ENCODE measurements at regions not wholly inside any gene's neighbourhood (a gene's known extent, or its start where the extent isn't known, plus 50 kb on each side); places are given as distances from the start of the nearest gene placed in this dataset.

GRCh38 chr10:10133281-10133680 is 884.4 kb upstream of the CELF2 start:
- no peaks in the 10 kb centered on the region for H3K9me3 ChIP-seq (ENCODE audit: control insufficient read depth in 5 of 5, low read length in 5 of 5)
- H3K27ac ChIP-seq (ENCODE audit: low read depth, low read length): no peak overlapping the region
- no peaks in the 10 kb centered on the region for H3K36me3 ChIP-seq (ENCODE audit: control insufficient read depth in 5 of 5, insufficient read depth in 5 of 5, low read length in 5 of 5)
- H3K27me3 ChIP-seq (ENCODE audit: control insufficient read depth in 5 of 5, insufficient read depth in 4 of 5, low read length in 5 of 5): no peaks in the 10 kb centered on the region
- no peak overlapping the region for H3K4me3 ChIP-seq (ENCODE audit: low read depth in 1 of 5, low read length in 5 of 5)
- no peak overlapping the region for H3K9ac ChIP-seq (ENCODE audit: low read length in 5 of 5)
- H3K4me1 ChIP-seq (ENCODE audit: control insufficient read depth in 5 of 5, insufficient read depth in 5 of 5, low read length in 5 of 5): peaks cover 0 to 1% (median 0%) of the 10 kb centered on the region in 5 donors

DNA sequence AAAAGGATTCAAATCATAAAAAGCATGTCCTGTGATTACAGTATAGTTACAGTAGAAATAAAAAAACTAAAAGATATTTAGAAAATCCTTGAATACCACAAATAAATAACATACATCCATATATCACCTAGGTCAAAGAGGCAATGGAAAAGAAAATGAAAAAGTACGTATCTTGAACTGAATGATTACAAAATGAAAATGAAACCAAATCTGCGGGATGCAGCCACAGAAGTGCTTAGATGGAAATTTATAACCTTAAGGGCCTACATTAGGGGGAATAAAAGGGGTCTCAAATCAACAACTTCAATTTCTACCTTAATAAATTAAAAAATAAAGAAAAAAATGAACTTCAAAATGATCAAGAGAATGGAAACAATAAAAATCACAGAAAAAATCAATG is 879.0 kb upstream of the CELF2 start:
- Histone ChIP-seq H3K27ac (ENCODE audit: low read depth, low read length) (no peak overlapping the region), H3K9me3 (ENCODE audit: control insufficient read depth in 5 of 5, low read length in 5 of 5) (no peaks in the 10 kb centered on the region), H3K27me3 (ENCODE audit: control insufficient read depth in 5 of 5, insufficient read depth in 4 of 5, low read length in 5 of 5) (no peaks in the 10 kb centered on the region), H3K4me1 (ENCODE audit: control insufficient read depth in 5 of 5, insufficient read depth in 5 of 5, low read length in 5 of 5) (peaks cover 0 to 3% (median 0%) of the 10 kb centered on the region in 5 donors), H3K9ac (ENCODE audit: low read length in 5 of 5) (peak overlapping the region in 2 of 5 donors; percentile 34 to 47), H3K4me3 (ENCODE audit: low read depth in 1 of 5, low read length in 5 of 5) (peak overlapping the region in 4 of 5 donors; percentile 32 to 49 (median 46)), H3K36me3 (ENCODE audit: control insufficient read depth in 5 of 5, insufficient read depth in 5 of 5, low read length in 5 of 5) (no peaks in the 10 kb centered on the region)

DNA sequence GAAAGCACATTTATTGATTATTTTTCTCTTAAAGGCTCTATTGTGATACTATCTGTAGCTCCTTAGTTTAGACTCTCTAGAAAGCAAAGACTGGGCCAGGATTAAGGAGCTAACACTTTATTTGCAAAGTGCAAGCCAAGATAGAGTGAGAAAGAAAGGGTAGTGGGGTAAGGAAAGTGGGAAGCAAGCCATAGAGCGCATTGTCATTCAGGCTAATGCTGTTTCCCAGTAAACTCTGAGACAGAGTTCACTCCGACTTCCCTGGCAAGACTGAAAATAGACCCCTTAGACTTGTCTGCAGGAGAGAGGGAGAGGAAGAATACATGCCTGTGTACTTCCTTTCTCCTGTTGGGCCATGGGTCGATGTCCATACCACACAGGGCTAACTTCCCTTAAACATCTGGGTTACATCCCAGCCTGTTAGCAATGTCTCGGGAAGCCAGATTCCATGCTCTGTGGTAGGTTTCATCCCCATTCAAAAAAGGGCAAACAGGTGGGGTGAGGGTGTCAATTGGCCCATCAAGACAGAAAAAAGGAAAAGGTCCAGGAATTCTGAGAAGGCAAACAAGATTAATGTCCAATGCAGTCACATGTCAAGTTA is 875.8 kb upstream of the CELF2 start:
- Histone ChIP-seq H3K4me1 (ENCODE audit: control insufficient read depth in 5 of 5, insufficient read depth in 5 of 5, low read length in 5 of 5) (peaks cover 0 to 3% (median 0%) of the 10 kb centered on the region in 5 donors), H3K36me3 (ENCODE audit: control insufficient read depth in 5 of 5, insufficient read depth in 5 of 5, low read length in 5 of 5) (no peaks in the 10 kb centered on the region), H3K9ac (ENCODE audit: low read length in 5 of 5) (no peak overlapping the region), H3K27ac (ENCODE audit: low read depth, low read length) (no peak overlapping the region), H3K27me3 (ENCODE audit: control insufficient read depth in 5 of 5, insufficient read depth in 4 of 5, low read length in 5 of 5) (no peaks in the 10 kb centered on the region), H3K4me3 (ENCODE audit: low read depth in 1 of 5, low read length in 5 of 5) (no peak overlapping the region), H3K9me3 (ENCODE audit: control insufficient read depth in 5 of 5, low read length in 5 of 5) (no peaks in the 10 kb centered on the region)

DNA sequence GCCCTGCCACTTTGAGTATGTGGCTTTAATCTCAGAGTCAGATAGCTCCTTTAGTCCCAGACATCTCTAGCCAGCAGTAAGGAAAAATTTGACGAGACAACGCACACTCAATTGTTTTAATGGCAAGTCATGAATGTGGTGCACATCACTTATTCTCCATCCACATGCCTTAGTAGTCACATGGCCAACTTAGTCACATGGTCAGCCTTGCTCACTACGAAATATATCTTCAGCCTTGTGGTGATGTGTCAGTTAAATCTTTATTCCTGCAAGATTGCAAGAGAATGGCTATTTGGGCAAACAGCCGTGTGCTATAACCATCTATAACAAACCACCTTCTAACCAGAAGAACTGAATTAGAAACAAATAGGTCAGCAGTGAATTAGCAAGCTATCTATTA is 871.1 kb upstream of the CELF2 start:
- no peaks in the 10 kb centered on the region for H3K27me3 ChIP-seq (ENCODE audit: control insufficient read depth in 5 of 5, insufficient read depth in 4 of 5, low read length in 5 of 5)
- H3K9ac ChIP-seq (ENCODE audit: low read length in 5 of 5): no peak overlapping the region
- no peaks in the 10 kb centered on the region for H3K36me3 ChIP-seq (ENCODE audit: control insufficient read depth in 5 of 5, insufficient read depth in 5 of 5, low read length in 5 of 5)
- H3K4me1 ChIP-seq (ENCODE audit: control insufficient read depth in 5 of 5, insufficient read depth in 5 of 5, low read length in 5 of 5): no peaks in the 10 kb centered on the region
- H3K4me3 ChIP-seq (ENCODE audit: low read depth in 1 of 5, low read length in 5 of 5): no peak overlapping the region
- no peaks in the 10 kb centered on the region for H3K9me3 ChIP-seq (ENCODE audit: control insufficient read depth in 5 of 5, low read length in 5 of 5)
- no peak overlapping the region for H3K27ac ChIP-seq (ENCODE audit: low read depth, low read length)

- Histone ChIP-seq H3K27me3 (ENCODE audit: control insufficient read depth in 5 of 5, insufficient read depth in 4 of 5, low read length in 5 of 5) (no peaks in the 10 kb centered on the region), H3K9ac (ENCODE audit: low read length in 5 of 5) (no peak overlapping the region), H3K36me3 (ENCODE audit: control insufficient read depth in 5 of 5, insufficient read depth in 5 of 5, low read length in 5 of 5) (no peaks in the 10 kb centered on the region), H3K4me1 (ENCODE audit: control insufficient read depth in 5 of 5, insufficient read depth in 5 of 5, low read length in 5 of 5) (no peaks in the 10 kb centered on the region), H3K9me3 (ENCODE audit: control insufficient read depth in 5 of 5, low read length in 5 of 5) (no peaks in the 10 kb centered on the region), H3K4me3 (ENCODE audit: low read depth in 1 of 5, low read length in 5 of 5) (no peak overlapping the region), H3K27ac (ENCODE audit: low read depth, low read length) (no peak overlapping the region)
Measured at GRCh38 chr10:10149899-10150298, 867.8 kb upstream of the CELF2 start.

DNA sequence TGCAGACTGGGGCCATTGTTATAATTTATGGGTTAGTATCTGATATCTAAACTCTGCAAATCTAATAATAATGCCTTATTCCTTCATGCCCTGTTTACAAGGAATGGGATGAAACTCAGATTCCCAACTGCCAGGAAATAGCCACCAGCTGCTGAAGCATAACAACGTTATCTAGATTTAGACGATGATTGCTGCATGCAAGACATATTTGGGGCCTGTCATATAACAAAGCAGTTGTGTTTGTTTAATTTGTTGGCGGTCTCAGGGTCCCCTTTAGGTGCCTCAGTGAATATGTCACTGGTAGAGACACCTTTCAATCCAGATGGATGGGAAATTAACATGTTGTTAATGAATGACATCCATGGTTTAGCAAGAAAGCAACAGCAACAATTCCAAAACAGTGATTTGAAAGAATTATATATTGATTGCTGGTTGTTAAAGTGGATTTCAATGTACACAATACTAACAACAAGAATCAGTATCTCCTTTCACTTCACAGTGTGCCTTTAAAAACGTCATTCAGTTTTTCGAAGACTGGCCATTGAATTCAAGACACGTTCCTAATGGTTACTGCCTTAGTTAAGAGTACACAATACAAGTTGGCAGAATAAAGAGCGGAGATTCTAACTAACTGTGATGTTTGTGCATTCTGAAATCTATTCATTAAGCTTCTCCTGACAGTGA is 860.6 kb upstream of the CELF2 start:
- Histone ChIP-seq H3K9me3 (ENCODE audit: control insufficient read depth in 5 of 5, low read length in 5 of 5) (peaks cover 0 to 5% (median 0%) of the 10 kb centered on the region in 5 donors), H3K9ac (ENCODE audit: low read length in 5 of 5) (no peak overlapping the region), H3K36me3 (ENCODE audit: control insufficient read depth in 5 of 5, insufficient read depth in 5 of 5, low read length in 5 of 5) (no peaks in the 10 kb centered on the region), H3K4me3 (ENCODE audit: low read depth in 1 of 5, low read length in 5 of 5) (no peak overlapping the region), H3K27ac (ENCODE audit: low read depth, low read length) (no peak overlapping the region), H3K4me1 (ENCODE audit: control insufficient read depth in 5 of 5, insufficient read depth in 5 of 5, low read length in 5 of 5) (no peaks in the 10 kb centered on the region), H3K27me3 (ENCODE audit: control insufficient read depth in 5 of 5, insufficient read depth in 4 of 5, low read length in 5 of 5) (no peaks in the 10 kb centered on the region)

DNA sequence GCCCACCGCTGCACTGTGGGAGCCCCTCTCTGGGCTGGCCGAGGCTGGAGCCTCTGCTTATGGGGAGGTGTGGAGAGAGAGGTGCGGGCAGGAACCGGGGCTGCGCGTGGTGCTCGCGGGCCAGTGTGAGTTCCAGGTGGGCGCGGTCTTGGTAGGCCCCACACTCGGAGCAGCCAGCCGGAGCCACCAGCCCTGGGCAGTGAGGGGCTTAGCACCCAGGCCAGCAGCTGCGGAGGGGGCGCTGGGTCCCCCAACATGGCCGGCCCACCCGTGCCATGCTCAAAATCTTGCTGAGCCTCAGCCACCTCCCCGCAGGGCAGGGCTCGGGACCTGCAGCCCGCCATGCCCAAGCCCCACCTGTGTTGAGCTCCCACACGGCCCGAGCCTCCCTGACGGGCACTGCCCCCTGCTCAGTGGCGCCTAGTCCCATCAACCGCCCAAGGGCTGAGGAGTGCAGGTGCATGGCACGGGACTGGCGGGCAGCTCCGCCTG is 856.8 kb upstream of the CELF2 start:
- Histone ChIP-seq H3K9ac (ENCODE audit: low read length in 5 of 5) (no peak overlapping the region), H3K4me3 (ENCODE audit: low read depth in 1 of 5, low read length in 5 of 5) (no peak overlapping the region), H3K27ac (ENCODE audit: low read depth, low read length) (no peak overlapping the region), H3K36me3 (ENCODE audit: control insufficient read depth in 5 of 5, insufficient read depth in 5 of 5, low read length in 5 of 5) (no peaks in the 10 kb centered on the region), H3K27me3 (ENCODE audit: control insufficient read depth in 5 of 5, insufficient read depth in 4 of 5, low read length in 5 of 5) (no peaks in the 10 kb centered on the region), H3K9me3 (ENCODE audit: control insufficient read depth in 5 of 5, low read length in 5 of 5) (peaks cover 0 to 5% (median 0%) of the 10 kb centered on the region in 5 donors), H3K4me1 (ENCODE audit: control insufficient read depth in 5 of 5, insufficient read depth in 5 of 5, low read length in 5 of 5) (no peaks in the 10 kb centered on the region)

DNA sequence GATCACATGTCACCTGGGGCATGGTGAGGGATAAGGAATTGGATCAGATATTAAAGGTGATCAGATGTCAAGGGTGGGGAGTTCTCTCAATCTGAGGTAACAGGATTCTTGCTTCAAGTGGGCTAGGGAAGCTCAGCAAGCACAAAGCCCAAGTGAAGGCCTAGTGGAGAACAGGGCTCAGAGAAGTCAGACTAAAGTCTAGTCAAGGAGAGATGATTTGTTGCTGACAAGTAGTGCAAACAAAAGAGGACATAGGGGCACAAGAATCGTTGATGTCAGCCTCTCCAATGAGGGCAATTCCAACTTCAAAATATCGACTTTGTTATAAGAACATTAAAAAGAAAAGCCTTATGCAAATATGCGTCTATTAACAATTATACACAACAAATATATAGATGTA is 852.8 kb upstream of the CELF2 start:
- no peaks in the 10 kb centered on the region for H3K36me3 ChIP-seq (ENCODE audit: control insufficient read depth in 5 of 5, insufficient read depth in 5 of 5, low read length in 5 of 5)
- H3K9me3 ChIP-seq (ENCODE audit: control insufficient read depth in 5 of 5, low read length in 5 of 5): peaks cover 0 to 5% (median 0%) of the 10 kb centered on the region in 5 donors
- no peaks in the 10 kb centered on the region for H3K4me1 ChIP-seq (ENCODE audit: control insufficient read depth in 5 of 5, insufficient read depth in 5 of 5, low read length in 5 of 5)
- no peak overlapping the region for H3K27ac ChIP-seq (ENCODE audit: low read depth, low read length)
- no peak overlapping the region for H3K9ac ChIP-seq (ENCODE audit: low read length in 5 of 5)
- no peaks in the 10 kb centered on the region for H3K27me3 ChIP-seq (ENCODE audit: control insufficient read depth in 5 of 5, insufficient read depth in 4 of 5, low read length in 5 of 5)
- no peak overlapping the region for H3K4me3 ChIP-seq (ENCODE audit: low read depth in 1 of 5, low read length in 5 of 5)

- H3K9ac ChIP-seq (ENCODE audit: low read length in 5 of 5): no peak overlapping the region
- H3K4me1 ChIP-seq (ENCODE audit: control insufficient read depth in 5 of 5, insufficient read depth in 5 of 5, low read length in 5 of 5): no peaks in the 10 kb centered on the region
- no peaks in the 10 kb centered on the region for H3K36me3 ChIP-seq (ENCODE audit: control insufficient read depth in 5 of 5, insufficient read depth in 5 of 5, low read length in 5 of 5)
- no peak overlapping the region for H3K27ac ChIP-seq (ENCODE audit: low read depth, low read length)
- H3K9me3 ChIP-seq (ENCODE audit: control insufficient read depth in 5 of 5, low read length in 5 of 5): peaks cover 0 to 5% (median 0%) of the 10 kb centered on the region in 5 donors
- no peaks in the 10 kb centered on the region for H3K27me3 ChIP-seq (ENCODE audit: control insufficient read depth in 5 of 5, insufficient read depth in 4 of 5, low read length in 5 of 5)
- H3K4me3 ChIP-seq (ENCODE audit: low read depth in 1 of 5, low read length in 5 of 5): no peak overlapping the region
Measured at GRCh38 chr10:10165415-10165814, 852.3 kb upstream of the CELF2 start.

GRCh38 chr10:10178476-10178875 is 839.2 kb upstream of the CELF2 start:
- no peak overlapping the region for H3K27ac ChIP-seq (ENCODE audit: low read depth, low read length)
- no peaks in the 10 kb centered on the region for H3K36me3 ChIP-seq (ENCODE audit: control insufficient read depth in 5 of 5, insufficient read depth in 5 of 5, low read length in 5 of 5)
- H3K4me3 ChIP-seq (ENCODE audit: low read depth in 1 of 5, low read length in 5 of 5): no peak overlapping the region
- no peak overlapping the region for H3K9ac ChIP-seq (ENCODE audit: low read length in 5 of 5)
- no peaks in the 10 kb centered on the region for H3K4me1 ChIP-seq (ENCODE audit: control insufficient read depth in 5 of 5, insufficient read depth in 5 of 5, low read length in 5 of 5)
- no peaks in the 10 kb centered on the region for H3K27me3 ChIP-seq (ENCODE audit: control insufficient read depth in 5 of 5, insufficient read depth in 4 of 5, low read length in 5 of 5)
- peaks cover 0 to 3% (median 0%) of the 10 kb centered on the region in 5 donors for H3K9me3 ChIP-seq (ENCODE audit: control insufficient read depth in 5 of 5, low read length in 5 of 5)
